Esophagus muscularis mucosa (tissue), 4 donors: ENCODE measurements at regions not wholly inside any gene's neighbourhood (a gene's known extent, or its start where the extent isn't known, plus 50 kb on each side); places are given as distances from the start of the nearest gene placed in this dataset.

Experiments used
- DNase-seq: peaks from one replicate; pipeline ENCODE4 v3.0.0-alpha.2; 2017; ENCODE audit errors: extremely low spot score
- H3K27ac ChIP-seq, 4 donors: fragments of 200-600 bp; sonication (generic); replicated peaks in 1 of 4; 1 replicate in 3 of 4; 2 replicates in 1 of 4; pipeline ENCODE4 v1.5.1; 2016 to 2019; ENCODE audit warnings: mild to moderate bottlenecking in 1 of 4
- H3K27me3 ChIP-seq, 4 donors: fragments of 200-600 bp; sonication (generic); one replicate each; pipeline versions ENCODE4 v1.5.1 to v1.6.0; 2016 to 2019
- H3K36me3 ChIP-seq, 4 donors: fragments of 200-600 bp; sonication (generic); one replicate each; pipeline ENCODE4 v1.5.1; 2016 to 2019
- H3K4me1 ChIP-seq, 4 donors: fragments of 200-600 bp; sonication (generic); one replicate each; pipeline ENCODE4 v1.5.1; 2016 to 2019
- H3K4me3 ChIP-seq, 4 donors: fragments of 200-600 bp; sonication (generic); 1 replicate in 2 of 4; 2 replicates in 2 of 4; pipeline ENCODE4 v1.5.1; 2016 to 2019; ENCODE audit warnings: mild to moderate bottlenecking in 4 of 4, moderate library complexity in 1 of 4
- H3K9me3 ChIP-seq, 4 donors: fragments of 200-600 bp; sonication (generic); 1 replicate in 3 of 4; 2 replicates in 1 of 4; pipeline ENCODE4 v1.5.1; 2016 to 2019
- CTCF ChIP-seq, 3 experiments: fragments of 200-600 bp in 2 of 3; fragments of 450-650 bp in 1 of 3; sonication (generic) in 2 of 3; IDR thresholded peaks; one replicate each; pipeline ENCODE4 v1.5.1; 2017 to 2019; ENCODE audit warnings: antibody characterized with exemption in 3 of 3, mild to moderate bottlenecking in 2 of 3, moderate library complexity in 1 of 3
- EP300 ChIP-seq: sonication (generic); formaldehyde crosslinking; IDR thresholded peaks from one replicate; pipeline ENCODE4 v1.6.1; 2017; ENCODE audit warnings: antibody characterized with exemption
- POLR2A ChIP-seq: fragments of 450-650 bp; IDR thresholded peaks from one replicate; pipeline ENCODE4 v1.6.1; 2017; ENCODE audit warnings: antibody characterized with exemption, moderate library complexity, mild to moderate bottlenecking, low read depth
- POLR2AphosphoS5 ChIP-seq, 2 donors: sonication (generic); formaldehyde crosslinking; IDR thresholded peaks; one replicate each; pipeline ENCODE4 v1.6.1; 2017; ENCODE audit warnings: antibody characterized with exemption in 2 of 2
- WGBS: methylation state at CpG from one replicate; pipeline ENCODE4 v1.1.5; 2018; 5-methylcytosine and 5-hydroxymethylcytosine counted together
- intact Hi-C: fragments of 100-400 bp; cut with DNase I; formaldehyde crosslinking; loops from one replicate; pipeline ENCODE4 v1.15.1; 2023

DNA sequence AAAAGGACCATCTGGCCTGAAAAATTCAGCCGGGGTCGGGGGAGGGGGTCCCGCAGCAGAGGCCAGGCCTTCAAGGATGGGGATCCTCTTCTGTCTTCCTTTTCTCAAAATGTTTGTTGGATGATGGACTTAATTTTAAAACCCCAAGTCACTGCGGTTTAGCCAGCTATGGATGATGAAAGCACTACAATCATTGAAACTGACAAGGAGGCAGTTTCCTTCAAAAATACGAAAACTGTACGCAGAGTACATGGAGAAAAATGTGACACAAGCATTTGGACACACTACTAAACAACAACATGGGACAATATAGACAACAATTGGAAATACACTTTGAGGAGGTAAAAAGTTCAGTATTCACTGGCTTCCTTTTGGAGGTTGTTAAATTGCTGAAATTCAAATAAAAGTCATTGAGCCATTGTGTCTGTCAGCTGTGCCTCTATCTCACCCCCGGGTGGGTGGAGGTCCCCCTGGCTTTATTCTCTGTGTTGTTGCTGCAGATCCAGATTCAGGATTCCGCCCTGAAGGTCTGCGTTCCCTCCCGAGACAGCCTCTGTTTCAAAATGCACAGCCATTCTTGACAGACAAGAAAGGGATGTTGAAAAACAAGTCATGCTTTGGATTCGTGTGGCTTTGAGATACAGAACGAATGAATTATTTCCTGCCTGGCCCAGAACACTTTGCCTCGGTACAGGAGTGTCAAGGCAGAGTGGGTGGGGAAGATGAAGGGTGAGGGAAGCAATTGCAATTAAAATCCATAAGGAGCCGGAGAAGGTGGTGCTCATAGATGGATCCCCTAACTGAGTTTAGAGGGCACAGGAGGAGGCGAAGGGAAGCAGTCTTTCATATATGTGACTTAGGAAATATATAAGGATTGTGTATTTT is 118.2 kb downstream of the TTLL2 start:
- Histone ChIP-seq H3K36me3 (no peaks in the 10 kb centered on the region), H3K4me3 (no peak overlapping the region), H3K9me3 (no peaks in the 10 kb centered on the region), H3K27ac (no peak overlapping the region), H3K4me1 (peaks cover 0 to 15% (median 12%) of the 10 kb centered on the region in 4 donors), H3K27me3 (no peaks in the 10 kb centered on the region)
- WGBS, result 72% methylated on average over 15 of the region's 15 CpGs
- TF ChIP-seq EP300, result no peak
- intact Hi-C loops, result no loop called here
- DNase-seq, result peak; percentile 87

DNA sequence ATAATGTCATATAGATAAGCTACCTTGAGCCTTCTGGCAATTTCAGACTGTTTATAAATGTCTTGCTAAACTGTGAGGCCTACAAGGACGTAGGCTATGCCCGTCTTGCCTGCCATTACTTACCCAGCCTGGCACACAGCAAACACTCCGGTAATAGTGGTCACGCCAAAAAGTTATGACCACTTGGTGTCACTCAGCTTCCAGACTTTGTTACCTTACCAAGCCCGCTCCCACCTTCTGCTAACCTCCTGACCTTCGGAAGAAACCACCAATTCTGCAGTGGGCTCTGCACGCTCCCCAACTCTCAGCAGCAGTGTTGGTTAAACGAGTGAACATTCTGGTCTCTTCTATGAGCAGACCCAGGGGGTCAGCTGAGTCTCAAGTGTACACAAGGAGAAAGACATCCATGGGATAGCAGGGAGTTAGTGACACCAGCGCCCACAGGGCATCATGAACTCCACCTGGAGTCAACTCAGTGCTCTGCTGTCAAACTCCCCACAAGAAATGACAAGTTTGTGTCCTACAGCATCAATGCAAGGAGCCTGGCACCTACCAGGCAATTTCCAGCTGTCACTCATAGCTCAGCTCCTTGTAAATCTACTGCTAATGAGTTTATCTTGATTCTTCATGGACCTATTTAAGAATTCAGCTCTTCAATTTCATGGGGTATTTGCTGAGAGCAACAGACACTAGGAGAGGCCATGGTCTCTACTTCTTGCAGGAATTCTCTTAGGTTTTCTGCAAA is 119.9 kb downstream of the TTLL2 start:
- no peak for TF ChIP-seq CTCF (IDR thresholded peaks at IDR 0.05)
- TF ChIP-seq POLR2A, result no peak
- TF ChIP-seq POLR2AphosphoS5 (IDR thresholded peaks at IDR 0.05), result no peak
- no peak for TF ChIP-seq EP300
- Histone ChIP-seq H3K4me1 (peaks cover 0 to 15% (median 12%) of the 10 kb centered on the region in 4 donors), H3K27me3 (no peaks in the 10 kb centered on the region), H3K4me3 (no peak overlapping the region), H3K9me3 (no peaks in the 10 kb centered on the region), H3K36me3 (no peaks in the 10 kb centered on the region), H3K27ac (no peak overlapping the region)
- intact Hi-C loops, result no loop called here
- no peak for DNase-seq
- WGBS, result 86% methylated on average over 9 of the region's 9 CpGs

DNA sequence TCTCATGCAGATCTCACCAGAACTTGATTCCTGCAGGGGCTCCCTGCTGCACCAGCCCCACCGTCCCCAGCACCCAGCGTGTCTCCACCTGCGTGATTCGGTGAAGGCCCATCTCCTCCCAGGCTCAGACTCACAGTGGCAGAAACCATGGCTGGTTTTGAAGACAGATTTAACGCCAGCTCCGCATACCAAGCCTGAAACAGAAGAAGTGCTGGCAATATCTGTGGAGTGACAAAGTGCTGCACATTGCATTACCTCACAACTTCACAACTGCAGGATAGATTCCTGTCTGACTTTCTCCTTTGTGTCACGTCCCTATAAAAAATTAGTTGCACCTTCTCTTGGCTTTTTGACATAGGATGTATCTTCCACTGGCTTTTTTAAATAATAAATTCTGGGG is 120.7 kb downstream of the TTLL2 start:
- Histone ChIP-seq H3K27me3 (no peaks in the 10 kb centered on the region), H3K36me3 (no peaks in the 10 kb centered on the region), H3K27ac (no peak overlapping the region), H3K9me3 (no peaks in the 10 kb centered on the region), H3K4me3 (no peak overlapping the region), H3K4me1 (peaks cover 0 to 15% (median 12%) of the 10 kb centered on the region in 4 donors)
- 85% methylated on average over 7 of the region's 7 CpGs for WGBS
- intact Hi-C loops, result no loop called here
- TF ChIP-seq POLR2AphosphoS5 (IDR thresholded peaks at IDR 0.05) (no peak), CTCF (IDR thresholded peaks at IDR 0.05) (no peak), POLR2A (no peak), EP300 (no peak)
- DNase-seq, result no peak

- no peak for TF ChIP-seq EP300
- TF ChIP-seq CTCF (IDR thresholded peaks at IDR 0.05), result no peak
- no peak for TF ChIP-seq POLR2A
- no peak for TF ChIP-seq POLR2AphosphoS5 (IDR thresholded peaks at IDR 0.05)
- no peak overlapping the region for H3K4me3 ChIP-seq
- H3K27me3 ChIP-seq, result no peaks in the 10 kb centered on the region
- 88% methylated on average over 8 of the region's 8 CpGs for WGBS
- DNase-seq, result no peak
- H3K27ac ChIP-seq, result no peak overlapping the region
- intact Hi-C loops, result no loop called here
- H3K9me3 ChIP-seq, result no peaks in the 10 kb centered on the region
- peaks cover 0 to 15% (median 12%) of the 10 kb centered on the region in 4 donors for H3K4me1 ChIP-seq
- no peaks in the 10 kb centered on the region for H3K36me3 ChIP-seq
Measured at GRCh38 chr6:167446046-167446445, 121.2 kb downstream of the TTLL2 start.

GRCh38 chr6:167446971-167447370 is 122.1 kb downstream of the TTLL2 start:
- Histone ChIP-seq H3K36me3 (no peaks in the 10 kb centered on the region), H3K27ac (no peak overlapping the region), H3K27me3 (no peaks in the 10 kb centered on the region), H3K4me1 (peaks cover 0 to 6% (median 5%) of the 10 kb centered on the region in 4 donors), H3K4me3 (no peak overlapping the region), H3K9me3 (no peaks in the 10 kb centered on the region)
- TF ChIP-seq POLR2A (no peak), CTCF (IDR thresholded peaks at IDR 0.05) (no peak), EP300 (no peak), POLR2AphosphoS5 (IDR thresholded peaks at IDR 0.05) (no peak)
- DNase-seq, result no peak
- 98% methylated on average over 9 of the region's 9 CpGs for WGBS
- intact Hi-C loops, result no loop called here
